HEK293 (cell line): ENCODE measurements at regions not wholly inside any gene's neighbourhood (a gene's known extent, or its start where the extent isn't known, plus 50 kb on each side); places are given as distances from the start of the nearest gene placed in this dataset.

Source experiments
- GLI4 ChIP-seq: fragments of 450-650 bp; formaldehyde crosslinking; IDR thresholded peaks from 2 replicates; pipeline ENCODE4 v1.5.1; 2016; ENCODE audit warnings: missing biosample characterization, missing genetic modification characterization
- KLF9 ChIP-seq: fragments of 450-650 bp; formaldehyde crosslinking; IDR thresholded peaks from 2 replicates; pipeline ENCODE4 v1.5.1; 2016; ENCODE audit warnings: missing biosample characterization, missing genetic modification characterization, low read depth
- SALL2 ChIP-seq: fragments of 450-650 bp; formaldehyde crosslinking; IDR thresholded peaks from 2 replicates; pipeline ENCODE4 v1.5.0; 2017; ENCODE audit warnings: missing biosample characterization, mild to moderate bottlenecking, missing genetic modification characterization, borderline replicate concordance
- SP3 ChIP-seq: fragments of 450-650 bp; formaldehyde crosslinking; IDR thresholded peaks from 2 replicates; pipeline ENCODE4 v1.5.1; 2016; ENCODE audit warnings: missing biosample characterization, missing genetic modification characterization
- ZBTB26 ChIP-seq: fragments of 450-650 bp; formaldehyde crosslinking; optimal IDR thresholded peaks from 2 replicates; pipeline ENCODE3; 2016; ENCODE audit warnings: missing biosample characterization, mild to moderate bottlenecking, missing genetic modification characterization
- ZBTB7A ChIP-seq: fragments of 450-650 bp; formaldehyde crosslinking; IDR thresholded peaks from 2 replicates; pipeline ENCODE4 v1.5.1; 2016; ENCODE audit warnings: low read depth, missing biosample characterization, missing genetic modification characterization
- ZNF112 ChIP-seq: fragments of 450-650 bp; formaldehyde crosslinking; IDR thresholded peaks from 2 replicates; pipeline ENCODE4 v1.5.0; 2017; ENCODE audit warnings: missing biosample characterization, missing genetic modification characterization
- ZNF16 ChIP-seq: fragments of 450-650 bp; formaldehyde crosslinking; IDR thresholded peaks from 2 replicates; pipeline ENCODE4 v1.5.1; 2016; ENCODE audit warnings: low read depth, missing biosample characterization, missing genetic modification characterization
- ZNF175 ChIP-seq: fragments of 450-650 bp; formaldehyde crosslinking; IDR thresholded peaks from 2 replicates; pipeline ENCODE4 v1.5.1; 2016; ENCODE audit warnings: missing biosample characterization, missing genetic modification characterization
- ZNF19 ChIP-seq: fragments of 450-650 bp; formaldehyde crosslinking; IDR thresholded peaks from 2 replicates; pipeline ENCODE4; 2016; ENCODE audit warnings: missing biosample characterization, missing genetic modification characterization, low read depth
- ZNF24 ChIP-seq: fragments of 450-650 bp; formaldehyde crosslinking; IDR thresholded peaks from 2 replicates; pipeline ENCODE4 v1.5.1; 2016; ENCODE audit warnings: missing biosample characterization, missing genetic modification characterization
- ZNF266 ChIP-seq: fragments of 450-650 bp; formaldehyde crosslinking; IDR thresholded peaks from 2 replicates; pipeline ENCODE4 v1.5.1; 2016; ENCODE audit warnings: missing biosample characterization, missing genetic modification characterization, low read depth
- ZNF274 ChIP-seq, 2 experiments: fragments of 200-500 bp in 1 of 2; fragments of 450-650 bp in 1 of 2; sonication (Bioruptor generic) in 1 of 2; formaldehyde crosslinking in 1 of 2; IDR thresholded peaks; 2 replicates each; pipeline versions ENCODE4 v1.5.1 to v1.6.1; 2014 to 2016; ENCODE audit warnings: borderline replicate concordance in 1 of 2, inconsistent platforms in 1 of 2, low read length in 1 of 2, missing biosample characterization in 1 of 2, missing genetic modification characterization in 1 of 2
- ZNF292 ChIP-seq: fragments of 450-650 bp; formaldehyde crosslinking; IDR thresholded peaks from 2 replicates; pipeline ENCODE4 v1.5.1; 2016; ENCODE audit warnings: low read depth, missing biosample characterization, missing genetic modification characterization, borderline replicate concordance
- ZNF362 ChIP-seq: fragments of 450-650 bp; formaldehyde crosslinking; IDR thresholded peaks from 2 replicates; pipeline ENCODE4 v1.5.1; 2016; ENCODE audit warnings: missing biosample characterization, missing genetic modification characterization
- ZNF416 ChIP-seq: fragments of 450-650 bp; formaldehyde crosslinking; IDR thresholded peaks from 2 replicates; pipeline ENCODE4 v1.5.1; 2016; ENCODE audit warnings: missing biosample characterization, missing genetic modification characterization
- ZNF521 ChIP-seq: fragments of 450-650 bp; formaldehyde crosslinking; IDR thresholded peaks from 2 replicates; pipeline ENCODE4 v1.5.1; 2017; ENCODE audit warnings: missing biosample characterization, mild to moderate bottlenecking, missing genetic modification characterization
- ZNF530 ChIP-seq: fragments of 450-650 bp; formaldehyde crosslinking; IDR thresholded peaks from 2 replicates; pipeline ENCODE4 v1.5.1; 2016; ENCODE audit warnings: low read depth, missing biosample characterization, missing genetic modification characterization
- ZNF548 ChIP-seq: fragments of 450-650 bp; formaldehyde crosslinking; IDR thresholded peaks from 2 replicates; pipeline ENCODE4 v1.5.1; 2016; ENCODE audit warnings: missing biosample characterization, missing genetic modification characterization
- ZNF549 ChIP-seq: fragments of 450-650 bp; IDR thresholded peaks from 2 replicates; pipeline ENCODE4 v1.5.1; 2018; ENCODE audit warnings: missing biosample characterization, missing genetic modification characterization, mild to moderate bottlenecking, inconsistent platforms, moderate library complexity
- ZNF561 ChIP-seq: fragments of 450-650 bp; IDR thresholded peaks from 2 replicates; pipeline ENCODE4 v1.5.1; 2018; ENCODE audit warnings: missing biosample characterization, missing genetic modification characterization, borderline replicate concordance
- ZNF623 ChIP-seq: fragments of 450-650 bp; formaldehyde crosslinking; IDR thresholded peaks from 2 replicates; pipeline ENCODE4 v1.5.1; 2016; ENCODE audit warnings: missing biosample characterization, missing genetic modification characterization
- ZNF626 ChIP-seq: fragments of 450-650 bp; sonication (Bioruptor Pico); formaldehyde crosslinking; IDR thresholded peaks from 2 replicates; pipeline ENCODE4 v1.5.1; 2018; ENCODE audit warnings: missing biosample characterization, missing genetic modification characterization, inconsistent platforms
- ZNF629 ChIP-seq: fragments of 450-650 bp; formaldehyde crosslinking; IDR thresholded peaks from 2 replicates; pipeline ENCODE4 v1.5.1; 2017; ENCODE audit warnings: missing biosample characterization, missing genetic modification characterization
- ZNF645 ChIP-seq: fragments of 450-650 bp; formaldehyde crosslinking; IDR thresholded peaks from 2 replicates; pipeline ENCODE4; 2016; ENCODE audit warnings: missing biosample characterization, missing genetic modification characterization
- ZNF660 ChIP-seq: fragments of 450-650 bp; IDR thresholded peaks from 2 replicates; pipeline ENCODE4 v1.5.1; 2018; ENCODE audit warnings: missing biosample characterization, mild to moderate bottlenecking, missing genetic modification characterization
- ZNF747 ChIP-seq: fragments of 450-650 bp; formaldehyde crosslinking; IDR thresholded peaks from 2 replicates; pipeline ENCODE4 v1.5.1; 2016; ENCODE audit warnings: missing biosample characterization, missing genetic modification characterization
- ZNF792 ChIP-seq: fragments of 450-650 bp; formaldehyde crosslinking; IDR thresholded peaks from 2 replicates; pipeline ENCODE4 v1.5.1; 2016; ENCODE audit warnings: missing biosample characterization, missing genetic modification characterization
- TF ChIP-seq, protein P1 (sequence below): fragments of 450-650 bp; formaldehyde crosslinking; IDR thresholded peaks from 2 replicates; pipeline ENCODE4 v1.5.1; 2017; ENCODE audit warnings: missing biosample characterization, mild to moderate bottlenecking, missing genetic modification characterization, moderate library complexity
- TF ChIP-seq, protein P2 (sequence below): fragments of 450-650 bp; formaldehyde crosslinking; IDR thresholded peaks from 2 replicates; pipeline ENCODE4 v1.5.1; 2016; ENCODE audit warnings: missing biosample characterization, missing genetic modification characterization
- TF ChIP-seq, protein P3 (sequence below): fragments of 450-650 bp; formaldehyde crosslinking; IDR thresholded peaks from 2 replicates; pipeline ENCODE4 v1.5.1; 2016; ENCODE audit warnings: missing biosample characterization, missing genetic modification characterization
- TF ChIP-seq, protein P4 (sequence below): fragments of 450-650 bp; formaldehyde crosslinking; IDR thresholded peaks from 2 replicates; pipeline ENCODE4 v1.5.1; 2017; ENCODE audit warnings: missing biosample characterization, missing genetic modification characterization

DNA sequence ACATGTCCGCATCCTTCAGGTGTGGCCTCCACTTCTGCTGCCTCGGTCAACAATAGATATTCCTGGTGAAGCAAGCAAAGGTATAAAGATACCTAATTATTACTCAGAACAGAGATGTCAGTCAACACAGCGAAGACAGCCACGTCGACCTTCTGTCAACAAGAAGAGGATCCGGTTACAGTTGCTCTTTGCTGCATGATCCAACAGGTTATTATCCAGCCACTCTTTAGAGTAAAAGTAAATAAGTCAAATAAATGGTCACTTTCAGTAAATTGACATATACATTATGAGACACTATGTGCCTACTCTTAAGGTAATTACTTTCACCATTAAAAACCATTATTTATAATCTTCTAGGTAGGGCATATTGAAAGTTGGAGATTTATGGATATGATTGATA, 356.8 kb upstream of the ATP11B start (continued):
- TF ChIP-seq ZBTB7A (no peak), ZNF645 (tag by site-specific recombination) (no peak), ZNF530 (no peak), ZNF16 (tag by site-specific recombination) (no peak), ZNF626 (tag by site-specific recombination) (no peak), ZNF274 (IDR thresholded peaks at IDR 0.05; ENCODE audit: low read length) (no peak), ZNF274 (tag by site-specific recombination; IDR thresholded peaks at IDR 0.05; ENCODE audit: borderline replicate concordance) (no peak), ZNF549 (tag by site-specific recombination) (no peak), ZNF747 (tag by site-specific recombination) (no peak), ZNF660 (tag by site-specific recombination) (no peak), ZNF362 (tag by site-specific recombination) (no peak), GLI4 (tag by site-specific recombination) (no peak), ZNF112 (tag by site-specific recombination) (no peak), KLF9 (tag by site-specific recombination) (no peak), ZNF792 (tag by site-specific recombination) (no peak), ZNF548 (tag by site-specific recombination) (no peak), ZNF292 (tag by site-specific recombination) (no peak), ZNF629 (tag by site-specific recombination) (0 out of 2 replicates have a peak, but pooled peaks have one; percentile 19), ZNF416 (tag by site-specific recombination) (no peak), ZBTB26 (no peak), ZNF561 (tag by site-specific recombination) (no peak), SP3 (tag by site-specific recombination) (no peak), SALL2 (tag by site-specific recombination) (no peak), ZNF24 (tag by site-specific recombination) (no peak), ZNF19 (tag by site-specific recombination) (no peak), ZNF175 (tag by site-specific recombination) (no peak), ZNF521 (tag by site-specific recombination) (no peak), ZNF266 (tag by site-specific recombination) (no peak), ZNF623 (tag by site-specific recombination) (no peak)
- TF ChIP-seq, protein P1, sequence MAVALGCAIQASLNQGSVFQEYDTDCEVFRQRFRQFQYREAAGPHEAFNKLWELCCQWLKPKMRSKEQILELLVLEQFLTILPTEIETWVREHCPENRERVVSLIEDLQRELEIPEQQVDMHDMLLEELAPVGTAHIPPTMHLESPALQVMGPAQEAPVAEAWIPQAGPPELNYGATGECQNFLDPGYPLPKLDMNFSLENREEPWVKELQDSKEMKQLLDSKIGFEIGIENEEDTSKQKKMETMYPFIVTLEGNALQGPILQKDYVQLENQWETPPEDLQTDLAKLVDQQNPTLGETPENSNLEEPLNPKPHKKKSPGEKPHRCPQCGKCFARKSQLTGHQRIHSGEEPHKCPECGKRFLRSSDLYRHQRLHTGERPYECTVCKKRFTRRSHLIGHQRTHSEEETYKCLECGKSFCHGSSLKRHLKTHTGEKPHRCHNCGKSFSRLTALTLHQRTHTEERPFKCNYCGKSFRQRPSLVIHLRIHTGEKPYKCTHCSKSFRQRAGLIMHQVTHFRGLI = no peak
- TF ChIP-seq, protein P2, sequence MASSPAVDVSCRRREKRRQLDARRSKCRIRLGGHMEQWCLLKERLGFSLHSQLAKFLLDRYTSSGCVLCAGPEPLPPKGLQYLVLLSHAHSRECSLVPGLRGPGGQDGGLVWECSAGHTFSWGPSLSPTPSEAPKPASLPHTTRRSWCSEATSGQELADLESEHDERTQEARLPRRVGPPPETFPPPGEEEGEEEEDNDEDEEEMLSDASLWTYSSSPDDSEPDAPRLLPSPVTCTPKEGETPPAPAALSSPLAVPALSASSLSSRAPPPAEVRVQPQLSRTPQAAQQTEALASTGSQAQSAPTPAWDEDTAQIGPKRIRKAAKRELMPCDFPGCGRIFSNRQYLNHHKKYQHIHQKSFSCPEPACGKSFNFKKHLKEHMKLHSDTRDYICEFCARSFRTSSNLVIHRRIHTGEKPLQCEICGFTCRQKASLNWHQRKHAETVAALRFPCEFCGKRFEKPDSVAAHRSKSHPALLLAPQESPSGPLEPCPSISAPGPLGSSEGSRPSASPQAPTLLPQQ (tag by site-specific recombination) = no peak
- TF ChIP-seq, protein P3, sequence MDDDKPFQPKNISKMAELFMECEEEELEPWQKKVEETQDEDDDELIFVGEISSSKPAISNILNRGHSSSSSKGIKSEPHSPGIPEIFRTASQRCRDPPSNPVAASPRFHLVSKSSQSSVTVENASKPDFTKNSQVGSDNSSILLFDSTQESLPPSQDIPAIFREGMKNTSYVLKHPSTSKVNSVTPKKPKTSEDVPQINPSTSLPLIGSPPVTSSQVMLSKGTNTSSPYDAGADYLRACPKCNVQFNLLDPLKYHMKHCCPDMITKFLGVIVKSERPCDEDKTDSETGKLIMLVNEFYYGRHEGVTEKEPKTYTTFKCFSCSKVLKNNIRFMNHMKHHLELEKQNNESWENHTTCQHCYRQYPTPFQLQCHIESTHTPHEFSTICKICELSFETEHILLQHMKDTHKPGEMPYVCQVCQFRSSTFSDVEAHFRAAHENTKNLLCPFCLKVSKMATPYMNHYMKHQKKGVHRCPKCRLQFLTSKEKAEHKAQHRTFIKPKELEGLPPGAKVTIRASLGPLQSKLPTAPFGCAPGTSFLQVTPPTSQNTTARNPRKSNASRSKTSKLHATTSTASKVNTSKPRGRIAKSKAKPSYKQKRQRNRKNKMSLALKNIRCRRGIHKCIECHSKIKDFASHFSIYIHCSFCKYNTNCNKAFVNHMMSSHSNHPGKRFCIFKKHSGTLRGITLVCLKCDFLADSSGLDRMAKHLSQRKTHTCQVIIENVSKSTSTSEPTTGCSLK = no peak
- TF ChIP-seq, protein P4, sequence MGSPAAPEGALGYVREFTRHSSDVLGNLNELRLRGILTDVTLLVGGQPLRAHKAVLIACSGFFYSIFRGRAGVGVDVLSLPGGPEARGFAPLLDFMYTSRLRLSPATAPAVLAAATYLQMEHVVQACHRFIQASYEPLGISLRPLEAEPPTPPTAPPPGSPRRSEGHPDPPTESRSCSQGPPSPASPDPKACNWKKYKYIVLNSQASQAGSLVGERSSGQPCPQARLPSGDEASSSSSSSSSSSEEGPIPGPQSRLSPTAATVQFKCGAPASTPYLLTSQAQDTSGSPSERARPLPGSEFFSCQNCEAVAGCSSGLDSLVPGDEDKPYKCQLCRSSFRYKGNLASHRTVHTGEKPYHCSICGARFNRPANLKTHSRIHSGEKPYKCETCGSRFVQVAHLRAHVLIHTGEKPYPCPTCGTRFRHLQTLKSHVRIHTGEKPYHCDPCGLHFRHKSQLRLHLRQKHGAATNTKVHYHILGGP = peak; percentile 68; the same call in 1 of the 2 replicates
